ENCODE measurements at regions not wholly inside any gene's neighbourhood (a gene's known extent, or its start where the extent isn't known, plus 50 kb on each side); places are given as distances from the start of the nearest gene placed in this dataset.

GRCh38 chr10:4296161-4296560 lies 511.2 kb upstream of the KLF6 start:
- 94% methylated on average over 5 of the region's 5 CpGs for WGBS
- no peaks in the 10 kb centered on the region for H3K9me3 ChIP-seq (ENCODE audit: control insufficient read depth in 4 of 4, low read length in 3 of 4)
- TF ChIP-seq ZBTB33 (IDR thresholded peaks at IDR 0.05) = no peak
- TF ChIP-seq FOXA2 (IDR thresholded peaks at IDR 0.05) = no peak
- TF ChIP-seq HNF4A (conservative IDR thresholded peaks at IDR 0.05) = no peak
- no peak for TF ChIP-seq ATF3 (IDR thresholded peaks at IDR 0.05)
- TF ChIP-seq RXRA (IDR thresholded peaks at IDR 0.05) = no peak
- TF ChIP-seq MAX (IDR thresholded peaks at IDR 0.05) = no peak
- TF ChIP-seq YY1 (IDR thresholded peaks at IDR 0.05) = no peak
- no peak for TF ChIP-seq NR2F2 (IDR thresholded peaks at IDR 0.05)
- TF ChIP-seq EGR1 (IDR thresholded peaks at IDR 0.05; ENCODE audit: low read depth in 2 of 2) = no peak
- no peak for TF ChIP-seq TAF1 (conservative IDR thresholded peaks at IDR 0.05)
- TF ChIP-seq HNF4G (IDR thresholded peaks at IDR 0.05) = no peak
- no peak for TF ChIP-seq REST (IDR thresholded peaks at IDR 0.05)
- TF ChIP-seq FOXA1 (IDR thresholded peaks at IDR 0.05) = no peak
- TF ChIP-seq CTCF (IDR thresholded peaks at IDR 0.05; ENCODE audit: low read depth, low read length, missing input control) = no peak
- no peak for TF ChIP-seq JUND (IDR thresholded peaks at IDR 0.05)
- TF ChIP-seq SP1 (IDR thresholded peaks at IDR 0.05) = no peak
- no peak for TF ChIP-seq RAD21 (IDR thresholded peaks at IDR 0.05)

More at GRCh38 chr10:4296161-4296560, 511.2 kb upstream of the KLF6 start:
- no peak overlapping the region for H3K27ac ChIP-seq (ENCODE audit: low read depth in 1 of 2, low read length in 2 of 2)
- no peaks in the 10 kb centered on the region for H3K4me1 ChIP-seq (ENCODE audit: control insufficient read depth in 4 of 4, insufficient read depth in 4 of 4, low read length in 3 of 4)
- H3K9ac ChIP-seq (ENCODE audit: low read depth in 1 of 2, low read length in 2 of 2) = no peak overlapping the region
- no peak for DNase-seq (ENCODE audit: low spot score)
- H3K4me3 ChIP-seq (ENCODE audit: low read depth in 1 of 3, low read length in 3 of 3) = no peak overlapping the region
- H3K36me3 ChIP-seq (ENCODE audit: control insufficient read depth in 4 of 4, insufficient read depth in 3 of 4, low read depth in 1 of 4, low read length in 3 of 4) = no peaks in the 10 kb centered on the region
- H3K27me3 ChIP-seq (ENCODE audit: control insufficient read depth in 4 of 4, insufficient read depth in 4 of 4, low read length in 3 of 4) = no peaks in the 10 kb centered on the region

Measured in liver (tissue), 8 donors.